Nephron (organoid): ENCODE measurements at regions not wholly inside any gene's neighbourhood (a gene's known extent, or its start where the extent isn't known, plus 50 kb on each side); places are given as distances from the start of the nearest gene placed in this dataset.

Experiments used
- H3K27ac Mint-ChIP-seq, 3 experiments: 2 replicates each; pipeline ENCODE4 v1.8.0; 2020; ENCODE audit warnings: mixed read lengths in 3 of 3, mild to moderate bottlenecking in 2 of 3, moderate library complexity in 1 of 3
- H3K27me3 Mint-ChIP-seq: 2 replicates; pipeline ENCODE4 v1.8.0; 2021; ENCODE audit warnings: low read depth, mild to moderate bottlenecking, moderate library complexity, mixed read lengths
- H3K36me3 Mint-ChIP-seq: 2 replicates; pipeline ENCODE4 v1.8.0; 2020; ENCODE audit warnings: low read depth, mixed read lengths
- H3K4me1 Mint-ChIP-seq: 2 replicates; pipeline ENCODE4 v1.8.0; 2020; ENCODE audit warnings: mixed read lengths
- H3K4me3 Mint-ChIP-seq, 3 experiments: 2 replicates each; pipeline ENCODE4 v1.8.0; 2020; ENCODE audit warnings: mild to moderate bottlenecking in 3 of 3, mixed read lengths in 3 of 3, moderate library complexity in 2 of 3
- H3K9me3 Mint-ChIP-seq: 2 replicates; pipeline ENCODE4 v1.8.0; 2020; ENCODE audit warnings: mixed read lengths
- CTCF ChIP-seq, 3 experiments: fragments of 200-600 bp; sonication (generic); IDR thresholded peaks; one replicate each; pipeline ENCODE4 v1.5.0; 2021; ENCODE audit warnings: antibody characterized with exemption in 3 of 3; ENCODE audit not compliant: unreplicated experiment in 3 of 3

- H3K27me3 Mint-ChIP-seq: peaks cover 3% of the 10 kb centered on the region
- H3K9me3 Mint-ChIP-seq: no peaks in the 10 kb centered on the region
- H3K4me3 Mint-ChIP-seq: no peak overlapping the region
- peak overlapping the region; percentile 41 to 94 (median 68) for H3K27ac Mint-ChIP-seq
- no peaks in the 10 kb centered on the region for H3K36me3 Mint-ChIP-seq
- TF ChIP-seq CTCF (IDR thresholded peaks at IDR 0.05; ENCODE audit: unreplicated experiment in 3 of 3): no peak
- peaks cover 53% of the 10 kb centered on the region for H3K4me1 Mint-ChIP-seq
Measured at GRCh38 chr5:74167206-74167929, 473.2 kb downstream of the ENC1 start.

DNA sequence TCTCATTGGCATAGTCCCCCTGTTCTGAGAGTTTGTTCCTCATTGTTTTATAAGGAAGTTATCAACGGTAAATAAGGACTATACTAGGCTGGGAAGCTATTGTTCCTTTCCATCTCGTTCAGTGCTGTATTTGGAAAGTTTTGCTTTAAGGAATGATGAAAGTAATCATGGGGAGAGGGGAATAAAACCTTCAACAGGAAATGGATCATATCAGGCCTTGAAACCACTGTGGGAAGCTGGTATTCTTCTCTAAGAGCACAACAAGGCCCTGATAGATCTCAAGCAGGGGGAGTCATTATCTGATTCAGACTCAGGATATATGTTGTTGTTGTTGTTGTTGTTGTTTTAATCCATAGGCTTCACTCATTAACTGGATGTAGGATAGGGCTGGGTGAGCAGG is 474.5 kb downstream of the ENC1 start:
- Mint-ChIP-seq H3K4me3 (no peak overlapping the region), H3K27me3 (peaks cover 3% of the 10 kb centered on the region), H3K9me3 (no peaks in the 10 kb centered on the region), H3K4me1 (peaks cover 53% of the 10 kb centered on the region), H3K27ac (peak overlapping the region in 2 of 3 experiments; percentile 59 to 66), H3K36me3 (no peaks in the 10 kb centered on the region)
- no peak for TF ChIP-seq CTCF (IDR thresholded peaks at IDR 0.05; ENCODE audit: unreplicated experiment in 3 of 3)

DNA sequence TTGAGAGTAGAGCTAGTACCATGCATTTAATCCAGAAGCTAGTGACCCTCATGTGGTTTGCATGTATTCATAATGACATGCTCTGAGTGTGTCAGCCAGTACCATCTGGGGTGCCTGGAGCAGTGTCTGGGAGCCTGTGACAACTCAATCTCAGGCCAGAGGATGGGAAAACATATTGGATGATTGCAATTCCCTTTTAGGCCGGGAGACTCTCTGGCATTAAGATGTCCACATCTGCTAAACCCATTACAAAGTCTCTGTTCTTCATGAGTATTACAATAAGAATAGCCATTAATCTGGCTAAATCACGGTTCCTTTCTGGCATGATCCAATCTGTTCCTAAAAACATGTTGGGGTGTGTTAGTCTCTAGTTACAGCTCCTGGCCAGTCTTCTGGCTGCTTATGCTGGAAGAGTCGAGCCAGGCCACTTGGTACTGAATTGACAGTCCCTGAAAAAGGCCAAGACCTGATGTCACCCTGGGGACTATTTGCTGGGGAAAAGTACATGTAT is 475.7 kb downstream of the ENC1 start:
- Mint-ChIP-seq H3K4me3 (no peak overlapping the region), H3K36me3 (no peaks in the 10 kb centered on the region)
- TF ChIP-seq CTCF (IDR thresholded peaks at IDR 0.05; ENCODE audit: unreplicated experiment in 3 of 3): no peak

DNA sequence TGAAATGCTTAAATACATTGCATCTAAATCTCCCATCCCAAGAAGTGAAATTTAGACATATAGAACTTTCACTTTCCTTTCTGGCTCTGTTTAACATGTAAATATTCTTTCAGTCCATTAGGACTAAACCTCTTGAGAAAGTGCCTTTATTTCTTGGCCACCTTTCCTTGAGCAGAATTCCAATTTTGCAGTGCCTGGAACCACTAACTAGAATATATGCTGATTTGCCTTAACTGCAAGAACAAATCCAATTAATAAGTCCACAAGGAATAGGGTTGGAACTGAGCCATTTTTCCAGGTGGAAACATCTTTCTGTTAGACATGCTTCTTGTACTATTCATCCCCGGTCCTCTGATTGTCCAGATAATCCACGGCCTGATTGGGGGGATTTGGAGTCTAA is 478.0 kb downstream of the ENC1 start:
- Mint-ChIP-seq H3K36me3 (no peaks in the 10 kb centered on the region), H3K27me3 (peaks cover 6% of the 10 kb centered on the region), H3K27ac (peak overlapping the region in 1 of 3 experiments; percentile 24), H3K4me3 (no peak overlapping the region), H3K4me1 (peaks cover 36% of the 10 kb centered on the region), H3K9me3 (no peaks in the 10 kb centered on the region)
- TF ChIP-seq CTCF (IDR thresholded peaks at IDR 0.05; ENCODE audit: unreplicated experiment in 3 of 3): no peak

More for the DNA sequence above, 475.7 kb downstream of the ENC1 start:
- Mint-ChIP-seq H3K4me1 (peaks cover 49% of the 10 kb centered on the region), H3K9me3 (no peaks in the 10 kb centered on the region), H3K27ac (peak overlapping the region in 2 of 3 experiments; percentile 12 to 57), H3K27me3 (peaks cover 6% of the 10 kb centered on the region)

- H3K27me3 Mint-ChIP-seq: peaks cover 6% of the 10 kb centered on the region
- TF ChIP-seq CTCF (IDR thresholded peaks at IDR 0.05; ENCODE audit: unreplicated experiment in 3 of 3): no peak
- H3K36me3 Mint-ChIP-seq: no peaks in the 10 kb centered on the region
- peak overlapping the region in 1 of 3 experiments; percentile 5 for H3K27ac Mint-ChIP-seq
- H3K9me3 Mint-ChIP-seq: no peaks in the 10 kb centered on the region
- H3K4me1 Mint-ChIP-seq: peaks cover 29% of the 10 kb centered on the region
- no peak overlapping the region for H3K4me3 Mint-ChIP-seq
Measured at GRCh38 chr5:74161170-74161569, 479.4 kb downstream of the ENC1 start.
